Raji (cell line): ENCODE measurements at regions not wholly inside any gene's neighbourhood (a gene's known extent, or its start where the extent isn't known, plus 50 kb on each side); places are given as distances from the start of the nearest gene placed in this dataset.

Experiments
- POLR2A ChIP-seq: IDR thresholded peaks from 2 replicates; pipeline ENCODE4 v1.6.1; 2011; ENCODE audit warnings: low read depth, low read length, control low read depth; ENCODE audit not compliant: insufficient read depth

- TF ChIP-seq POLR2A = no peak
Measured at GRCh38 chr7:140245611-140246105, 68.9 kb upstream of the KDM7A start.

- TF ChIP-seq POLR2A = no peak
Measured at GRCh38 chr7:140242057-140243031, 65.6 kb upstream of the KDM7A start.

- TF ChIP-seq POLR2A = no peak
Measured at GRCh38 chr7:140239653-140239935, 62.8 kb upstream of the KDM7A start.

GRCh38 chr7:140238778-140239652 is 62.2 kb upstream of the KDM7A start:
- no peak for TF ChIP-seq POLR2A

GRCh38 chr7:140237390-140237789 is 60.6 kb upstream of the KDM7A start:
- TF ChIP-seq POLR2A = no peak

- no peak for TF ChIP-seq POLR2A
Measured at GRCh38 chr7:140236626-140237025, 59.8 kb upstream of the KDM7A start.

- no peak for TF ChIP-seq POLR2A
Measured at GRCh38 chr7:140235114-140235513, 58.3 kb upstream of the KDM7A start.

GRCh38 chr7:140232957-140233917 is 56.5 kb upstream of the KDM7A start:
- TF ChIP-seq POLR2A = no peak

- TF ChIP-seq POLR2A = no peak
Measured at GRCh38 chr7:140231771-140232491, 55.1 kb upstream of the KDM7A start.

- TF ChIP-seq POLR2A = peak; percentile 45
Measured at GRCh38 chr7:140230861-140231770, 54.3 kb upstream of the KDM7A start.

GRCh38 chr7:140230516-140230860 is 53.7 kb upstream of the KDM7A start:
- TF ChIP-seq POLR2A = no peak; the same call in 1 of the 2 replicates

GRCh38 chr7:140229591-140230515 is 53.1 kb upstream of the KDM7A start:
- TF ChIP-seq POLR2A = peak; percentile 64

GRCh38 chr7:140229101-140229525 is 52.3 kb upstream of the KDM7A start:
- no peak for TF ChIP-seq POLR2A
